H9 (cell line): ENCODE measurements at regions not wholly inside any gene's neighbourhood (a gene's known extent, or its start where the extent isn't known, plus 50 kb on each side); places are given as distances from the start of the nearest gene placed in this dataset.

ENCODE experiments used
- DNase-seq: peaks from one replicate; pipeline ENCODE4 v3.0.0-alpha.2; 2017
- H2AFZ ChIP-seq: one replicate; pipeline ENCODE4 v1.6.1; 2013; ENCODE audit warnings: mild to moderate bottlenecking, low read length, control low read depth, moderate library complexity
- H2AK5ac ChIP-seq: 2 replicates; pipeline ENCODE4 v1.6.1; 2013; ENCODE audit warnings: low read length, control low read depth, mixed read lengths; ENCODE audit not compliant: insufficient read length
- H2BK120ac ChIP-seq: one replicate; pipeline ENCODE4 v1.6.1; 2013; ENCODE audit warnings: low read depth, mild to moderate bottlenecking, low read length, control low read depth, inconsistent platforms; ENCODE audit not compliant: poor library complexity, severe bottlenecking
- H2BK12ac ChIP-seq: 2 replicates; pipeline ENCODE4 v1.6.1; 2013; ENCODE audit warnings: low read length, control low read depth, mixed read lengths, low read depth; ENCODE audit not compliant: insufficient read length
- H2BK15ac ChIP-seq: 2 replicates; pipeline ENCODE4 v1.6.1; 2013; ENCODE audit warnings: low read depth, low read length, control low read depth
- H2BK20ac ChIP-seq: one replicate; pipeline ENCODE4 v1.6.1; 2013; ENCODE audit warnings: low read depth, mild to moderate bottlenecking, low read length, control low read depth, inconsistent platforms; ENCODE audit not compliant: poor library complexity, severe bottlenecking
- H2BK5ac ChIP-seq: 2 replicates; pipeline ENCODE4 v1.6.1; 2013; ENCODE audit warnings: low read length, control low read depth, mixed read lengths; ENCODE audit not compliant: insufficient read length
- H3K14ac ChIP-seq: 2 replicates; pipeline ENCODE4 v1.6.1; 2013; ENCODE audit warnings: low read length, control low read depth; ENCODE audit not compliant: insufficient read depth
- H3K18ac ChIP-seq: 2 replicates; pipeline ENCODE4 v1.6.1; 2013; ENCODE audit warnings: low read depth, mild to moderate bottlenecking, mixed read lengths, low read length, control low read depth; ENCODE audit not compliant: insufficient read length
- H3K23ac ChIP-seq: 2 replicates; pipeline ENCODE4 v1.6.1; 2013; ENCODE audit warnings: low read length, control low read depth, mixed read lengths, low read depth; ENCODE audit not compliant: insufficient read length
- H3K23me2 ChIP-seq: 2 replicates; pipeline ENCODE4 v1.6.1; 2013; ENCODE audit warnings: low read depth, mild to moderate bottlenecking, mixed read lengths, low read length, control low read depth; ENCODE audit not compliant: insufficient read length, poor library complexity, severe bottlenecking
- H3K27ac ChIP-seq: 2 replicates; pipeline ENCODE4 v1.5.1; 2013; ENCODE audit warnings: low read length, control low read depth, mixed read lengths, low read depth; ENCODE audit not compliant: insufficient read length
- H3K27me3 ChIP-seq: 2 replicates; pipeline ENCODE4 v1.6.1; 2013; ENCODE audit warnings: low read length, control low read depth, inconsistent platforms; ENCODE audit not compliant: insufficient read depth
- H3K4ac ChIP-seq: 2 replicates; pipeline ENCODE4 v1.6.1; 2013; ENCODE audit warnings: low read depth, mild to moderate bottlenecking, control low read depth, inconsistent platforms, low read length, moderate library complexity
- H3K4me1 ChIP-seq: 2 replicates; pipeline ENCODE4 v1.6.1; 2013; ENCODE audit warnings: low read length, control low read depth, inconsistent platforms; ENCODE audit not compliant: insufficient read depth
- H3K4me2 ChIP-seq: 2 replicates; pipeline ENCODE4 v1.6.1; 2013; ENCODE audit warnings: low read length, control low read depth, mixed read lengths; ENCODE audit not compliant: insufficient read length, insufficient read depth
- H3K56ac ChIP-seq: 2 replicates; pipeline ENCODE4 v1.6.1; 2013; ENCODE audit warnings: low read depth, mild to moderate bottlenecking, mixed read lengths, low read length, control low read depth; ENCODE audit not compliant: insufficient read length
- H3K79me1 ChIP-seq: 2 replicates; pipeline ENCODE4 v1.6.1; 2013; ENCODE audit warnings: low read depth, mild to moderate bottlenecking, moderate library complexity, low read length, control low read depth, inconsistent platforms; ENCODE audit not compliant: insufficient read depth, poor library complexity, severe bottlenecking
- H3K79me2 ChIP-seq: 2 replicates; pipeline ENCODE4 v1.6.1; 2013; ENCODE audit warnings: low read length, control low read depth, inconsistent platforms; ENCODE audit not compliant: insufficient read depth
- H3K9ac ChIP-seq: 2 replicates; pipeline ENCODE4 v1.6.1; 2013; ENCODE audit warnings: low read length, control low read depth, mixed read lengths; ENCODE audit not compliant: insufficient read length; ENCODE audit errors: extremely low read depth
- H3K9me3 ChIP-seq: one replicate; pipeline ENCODE4 v1.6.1; 2013; ENCODE audit warnings: low read depth, low read length, inconsistent platforms; ENCODE audit not compliant: control insufficient read depth
- H3T11ph ChIP-seq: one replicate; pipeline ENCODE4 v1.6.1; 2013; ENCODE audit warnings: mild to moderate bottlenecking, low read length, control low read depth, inconsistent platforms
- H4K20me1 ChIP-seq: one replicate; pipeline ENCODE4 v1.6.1; 2013; ENCODE audit not compliant: control insufficient read depth, insufficient read length, insufficient read depth
- H4K5ac ChIP-seq: 2 replicates; pipeline ENCODE4 v1.6.1; 2013; ENCODE audit warnings: low read depth, mild to moderate bottlenecking, mixed read lengths, low read length, control low read depth; ENCODE audit not compliant: insufficient read length
- H4K8ac ChIP-seq: replicated peaks from 2 replicates; pipeline ENCODE4 v1.6.1; 2013; ENCODE audit warnings: low read length, control low read depth, mixed read lengths, low read depth; ENCODE audit not compliant: insufficient read length
- H4K91ac ChIP-seq: 2 replicates; pipeline ENCODE4 v1.6.1; 2013; ENCODE audit warnings: low read depth, mild to moderate bottlenecking, moderate library complexity, mixed read lengths, low read length, control low read depth; ENCODE audit not compliant: insufficient read length
- H3K27ac Mint-ChIP-seq, 3 experiments: 2 replicates in 2 of 3; 3 replicates in 1 of 3; pipeline ENCODE4 v1.8.0; 2020 to 2021; ENCODE audit warnings: mixed read lengths in 3 of 3, mild to moderate bottlenecking in 1 of 3, moderate library complexity in 1 of 3
- H3K27me3 Mint-ChIP-seq: 2 replicates; pipeline ENCODE4 v1.8.0; 2021; ENCODE audit warnings: low read depth, mild to moderate bottlenecking, moderate library complexity, mixed read lengths
- H3K36me3 Mint-ChIP-seq, 3 experiments: 2 replicates in 2 of 3; 3 replicates in 1 of 3; pipeline ENCODE4 v1.8.0; 2020 to 2021; ENCODE audit warnings: low read depth in 3 of 3, mixed read lengths in 3 of 3; ENCODE audit not compliant: insufficient read depth in 1 of 3
- H3K4me1 Mint-ChIP-seq, 2 experiments: 2 replicates each; pipeline ENCODE4 v1.8.0; 2020; ENCODE audit warnings: mixed read lengths in 2 of 2
- H3K4me3 Mint-ChIP-seq, 2 experiments: 2 replicates in 1 of 2; 3 replicates in 1 of 2; pipeline ENCODE4 v1.8.0; 2020 to 2021; ENCODE audit warnings: mild to moderate bottlenecking in 2 of 2, mixed read lengths in 2 of 2, moderate library complexity in 1 of 2
- H3K9me3 Mint-ChIP-seq, 2 experiments: 2 replicates in 1 of 2; 3 replicates in 1 of 2; pipeline ENCODE4 v1.8.0; 2020; ENCODE audit warnings: mild to moderate bottlenecking in 2 of 2, mixed read lengths in 2 of 2, moderate library complexity in 1 of 2
- WGBS: extraction: QIAGEN DNeasy Blood & Tissue Kit; methylation state at CpG from one replicate; pipeline ENCODE4 v1.1.7; 2013; ENCODE audit warnings: missing lambda C conversion rate, low lambda C conversion rate, mixed read lengths; ENCODE audit not compliant: insufficient read length; ENCODE audit errors: extremely low coverage; 5-methylcytosine and 5-hydroxymethylcytosine counted together
- TF ChIP-seq, protein P1 (sequence below): fragments of 200-600 bp; sonication (generic); conservative IDR thresholded peaks from 3 replicates; pipeline ENCODE4 v1.8.0; 2021; ENCODE audit warnings: antibody characterized with exemption, mild to moderate bottlenecking

DNA sequence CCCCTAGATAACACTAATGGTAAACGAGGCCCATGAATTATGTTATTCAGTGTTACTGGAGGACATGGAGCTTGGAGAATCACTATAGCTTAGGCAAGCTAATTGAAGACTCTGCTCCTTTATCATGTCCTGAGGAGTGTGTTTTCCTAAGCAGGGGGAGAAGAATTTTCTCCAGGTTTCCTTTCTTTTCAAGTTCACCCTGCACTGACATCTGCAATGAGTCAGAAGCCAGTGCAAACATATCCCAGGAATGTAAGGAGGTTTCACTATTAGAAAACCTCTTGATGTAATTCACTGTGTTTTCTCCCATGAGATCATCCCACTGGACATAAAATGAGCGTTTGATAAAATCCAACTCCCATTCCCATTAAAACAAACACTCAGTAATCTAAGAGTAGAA is 75.6 kb downstream of the DMRT2 start:
- Histone ChIP-seq H3K9me3 (peaks cover 16% of the 10 kb centered on the region), H3K27ac (no peak overlapping the region), H4K5ac (no peak overlapping the region), H2BK120ac (no peak overlapping the region), H3K27me3 (no peaks in the 10 kb centered on the region), H3K79me1 (no peaks in the 10 kb centered on the region), H2BK15ac (no peak overlapping the region), H2BK20ac (no peak overlapping the region), H2BK5ac (no peak overlapping the region), H4K20me1 (no peaks in the 10 kb centered on the region), H2AFZ (no peak overlapping the region), H3K4ac (no peak overlapping the region), H3K23ac (no peak overlapping the region), H2AK5ac (no peak overlapping the region), H3K4me2 (no peak overlapping the region), H3K9ac (no peak overlapping the region), H3K79me2 (no peaks in the 10 kb centered on the region), H2BK12ac (no peak overlapping the region), H3K23me2 (no peaks in the 10 kb centered on the region), H3K18ac (no peak overlapping the region), H3K56ac (no peak overlapping the region), H3K4me1 (no peaks in the 10 kb centered on the region), H4K8ac (no peak overlapping the region), H4K91ac (no peak overlapping the region), H3K14ac (no peak overlapping the region), H3T11ph (no peak overlapping the region)
- H3K36me3 Mint-ChIP-seq, result peaks cover 0 to 4% (median 0%) of the 10 kb centered on the region in 3 experiments; a peak in 3 of 7 replicates
- no peak overlapping the region; a peak in 1 of 7 replicates for H3K27ac Mint-ChIP-seq
- DNase-seq, result no peak
- WGBS, result no CpG with 5 or more reads among the region's 2 CpGs
- peaks cover 12% of the 10 kb centered on the region for H3K27me3 Mint-ChIP-seq
- peaks cover 14 to 20% of the 10 kb centered on the region in 2 experiments for H3K4me1 Mint-ChIP-seq
- no peak overlapping the region for H3K4me3 Mint-ChIP-seq
- TF ChIP-seq, protein P1, sequence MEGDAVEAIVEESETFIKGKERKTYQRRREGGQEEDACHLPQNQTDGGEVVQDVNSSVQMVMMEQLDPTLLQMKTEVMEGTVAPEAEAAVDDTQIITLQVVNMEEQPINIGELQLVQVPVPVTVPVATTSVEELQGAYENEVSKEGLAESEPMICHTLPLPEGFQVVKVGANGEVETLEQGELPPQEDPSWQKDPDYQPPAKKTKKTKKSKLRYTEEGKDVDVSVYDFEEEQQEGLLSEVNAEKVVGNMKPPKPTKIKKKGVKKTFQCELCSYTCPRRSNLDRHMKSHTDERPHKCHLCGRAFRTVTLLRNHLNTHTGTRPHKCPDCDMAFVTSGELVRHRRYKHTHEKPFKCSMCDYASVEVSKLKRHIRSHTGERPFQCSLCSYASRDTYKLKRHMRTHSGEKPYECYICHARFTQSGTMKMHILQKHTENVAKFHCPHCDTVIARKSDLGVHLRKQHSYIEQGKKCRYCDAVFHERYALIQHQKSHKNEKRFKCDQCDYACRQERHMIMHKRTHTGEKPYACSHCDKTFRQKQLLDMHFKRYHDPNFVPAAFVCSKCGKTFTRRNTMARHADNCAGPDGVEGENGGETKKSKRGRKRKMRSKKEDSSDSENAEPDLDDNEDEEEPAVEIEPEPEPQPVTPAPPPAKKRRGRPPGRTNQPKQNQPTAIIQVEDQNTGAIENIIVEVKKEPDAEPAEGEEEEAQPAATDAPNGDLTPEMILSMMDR, result no peak
- peaks cover 14 to 16% of the 10 kb centered on the region in 2 experiments for H3K9me3 Mint-ChIP-seq
